ENCODE measurements at regions not wholly inside any gene's neighbourhood (a gene's known extent, or its start where the extent isn't known, plus 50 kb on each side); places are given as distances from the start of the nearest gene placed in this dataset.
A peak's percentile ranks its signal among the peaks of the same experiment; 100 is the strongest.

GRCh38 chr4:84385203-84385602 is 113.9 kb downstream of the NKX6-1 start:
- H3K36me3 ChIP-seq (ENCODE audit: insufficient read depth) = no peaks in the 10 kb centered on the region
- Mint-ChIP-seq H3K36me3 (ENCODE audit: low read depth) (no peaks in the 10 kb centered on the region), H3K27ac (no peak overlapping the region), H3K27me3 (ENCODE audit: insufficient read depth, low read depth, poor library complexity) (peaks cover 14% of the 10 kb centered on the region), H3K9me3 (no peaks in the 10 kb centered on the region), H3K4me3 (no peak overlapping the region), H3K4me1 (peaks cover 47% of the 10 kb centered on the region)
- no peaks in the 10 kb centered on the region for H3F3A ChIP-seq (replicated peaks; ENCODE audit: low read depth)
- H3K27ac ChIP-seq (ENCODE audit: low read depth) = no peak overlapping the region
- no peak overlapping the region for H3K4me3 ChIP-seq
- DNase-seq (ENCODE audit: low spot score) = peak; percentile 53
- no peaks in the 10 kb centered on the region for H3K79me2 ChIP-seq (replicated peaks; ENCODE audit: insufficient read depth)
- ATAC-seq = peak; percentile 88
- no peak overlapping the region for H2AFZ ChIP-seq
- H3K9me2 ChIP-seq (ENCODE audit: insufficient read depth) = no peaks in the 10 kb centered on the region
- H3K27me3 ChIP-seq (ENCODE audit: insufficient read depth) = peaks cover 29% of the 10 kb centered on the region
- H3K4me2 ChIP-seq = 0 out of 2 replicates have a peak overlapping the region, but pooled peaks have one; percentile 21
- no peak for TF ChIP-seq JUNB (IDR thresholded peaks at IDR 0.05; ENCODE audit: unreplicated experiment)
- TF ChIP-seq STAT1 (IDR thresholded peaks at IDR 0.05; ENCODE audit: unreplicated experiment) = no peak
- TF ChIP-seq ZNF114 (CRISPR knock-in tag; IDR thresholded peaks at IDR 0.05) = no peak
- TF ChIP-seq, protein P1, sequence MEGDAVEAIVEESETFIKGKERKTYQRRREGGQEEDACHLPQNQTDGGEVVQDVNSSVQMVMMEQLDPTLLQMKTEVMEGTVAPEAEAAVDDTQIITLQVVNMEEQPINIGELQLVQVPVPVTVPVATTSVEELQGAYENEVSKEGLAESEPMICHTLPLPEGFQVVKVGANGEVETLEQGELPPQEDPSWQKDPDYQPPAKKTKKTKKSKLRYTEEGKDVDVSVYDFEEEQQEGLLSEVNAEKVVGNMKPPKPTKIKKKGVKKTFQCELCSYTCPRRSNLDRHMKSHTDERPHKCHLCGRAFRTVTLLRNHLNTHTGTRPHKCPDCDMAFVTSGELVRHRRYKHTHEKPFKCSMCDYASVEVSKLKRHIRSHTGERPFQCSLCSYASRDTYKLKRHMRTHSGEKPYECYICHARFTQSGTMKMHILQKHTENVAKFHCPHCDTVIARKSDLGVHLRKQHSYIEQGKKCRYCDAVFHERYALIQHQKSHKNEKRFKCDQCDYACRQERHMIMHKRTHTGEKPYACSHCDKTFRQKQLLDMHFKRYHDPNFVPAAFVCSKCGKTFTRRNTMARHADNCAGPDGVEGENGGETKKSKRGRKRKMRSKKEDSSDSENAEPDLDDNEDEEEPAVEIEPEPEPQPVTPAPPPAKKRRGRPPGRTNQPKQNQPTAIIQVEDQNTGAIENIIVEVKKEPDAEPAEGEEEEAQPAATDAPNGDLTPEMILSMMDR (conservative IDR thresholded peaks at IDR 0.05; ENCODE audit: low read depth in 2 of 2) = no peak
- TF ChIP-seq EZH2 (IDR thresholded peaks at IDR 0.05; ENCODE audit: low read depth, unreplicated experiment) = no peak
- TF ChIP-seq ZNF331 (CRISPR knock-in tag; IDR thresholded peaks at IDR 0.05; ENCODE audit: low read depth) = no peak
- TF ChIP-seq NANOG (IDR thresholded peaks at IDR 0.05; ENCODE audit: borderline replicate concordance) = no peak
- TF ChIP-seq, protein P2, sequence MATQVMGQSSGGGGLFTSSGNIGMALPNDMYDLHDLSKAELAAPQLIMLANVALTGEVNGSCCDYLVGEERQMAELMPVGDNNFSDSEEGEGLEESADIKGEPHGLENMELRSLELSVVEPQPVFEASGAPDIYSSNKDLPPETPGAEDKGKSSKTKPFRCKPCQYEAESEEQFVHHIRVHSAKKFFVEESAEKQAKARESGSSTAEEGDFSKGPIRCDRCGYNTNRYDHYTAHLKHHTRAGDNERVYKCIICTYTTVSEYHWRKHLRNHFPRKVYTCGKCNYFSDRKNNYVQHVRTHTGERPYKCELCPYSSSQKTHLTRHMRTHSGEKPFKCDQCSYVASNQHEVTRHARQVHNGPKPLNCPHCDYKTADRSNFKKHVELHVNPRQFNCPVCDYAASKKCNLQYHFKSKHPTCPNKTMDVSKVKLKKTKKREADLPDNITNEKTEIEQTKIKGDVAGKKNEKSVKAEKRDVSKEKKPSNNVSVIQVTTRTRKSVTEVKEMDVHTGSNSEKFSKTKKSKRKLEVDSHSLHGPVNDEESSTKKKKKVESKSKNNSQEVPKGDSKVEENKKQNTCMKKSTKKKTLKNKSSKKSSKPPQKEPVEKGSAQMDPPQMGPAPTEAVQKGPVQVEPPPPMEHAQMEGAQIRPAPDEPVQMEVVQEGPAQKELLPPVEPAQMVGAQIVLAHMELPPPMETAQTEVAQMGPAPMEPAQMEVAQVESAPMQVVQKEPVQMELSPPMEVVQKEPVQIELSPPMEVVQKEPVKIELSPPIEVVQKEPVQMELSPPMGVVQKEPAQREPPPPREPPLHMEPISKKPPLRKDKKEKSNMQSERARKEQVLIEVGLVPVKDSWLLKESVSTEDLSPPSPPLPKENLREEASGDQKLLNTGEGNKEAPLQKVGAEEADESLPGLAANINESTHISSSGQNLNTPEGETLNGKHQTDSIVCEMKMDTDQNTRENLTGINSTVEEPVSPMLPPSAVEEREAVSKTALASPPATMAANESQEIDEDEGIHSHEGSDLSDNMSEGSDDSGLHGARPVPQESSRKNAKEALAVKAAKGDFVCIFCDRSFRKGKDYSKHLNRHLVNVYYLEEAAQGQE (IDR thresholded peaks at IDR 0.05; ENCODE audit: unreplicated experiment) = no peak
- no peak for TF ChIP-seq EZH2phosphoT487 (IDR thresholded peaks at IDR 0.05; ENCODE audit: unreplicated experiment)
- TF ChIP-seq, protein P3, sequence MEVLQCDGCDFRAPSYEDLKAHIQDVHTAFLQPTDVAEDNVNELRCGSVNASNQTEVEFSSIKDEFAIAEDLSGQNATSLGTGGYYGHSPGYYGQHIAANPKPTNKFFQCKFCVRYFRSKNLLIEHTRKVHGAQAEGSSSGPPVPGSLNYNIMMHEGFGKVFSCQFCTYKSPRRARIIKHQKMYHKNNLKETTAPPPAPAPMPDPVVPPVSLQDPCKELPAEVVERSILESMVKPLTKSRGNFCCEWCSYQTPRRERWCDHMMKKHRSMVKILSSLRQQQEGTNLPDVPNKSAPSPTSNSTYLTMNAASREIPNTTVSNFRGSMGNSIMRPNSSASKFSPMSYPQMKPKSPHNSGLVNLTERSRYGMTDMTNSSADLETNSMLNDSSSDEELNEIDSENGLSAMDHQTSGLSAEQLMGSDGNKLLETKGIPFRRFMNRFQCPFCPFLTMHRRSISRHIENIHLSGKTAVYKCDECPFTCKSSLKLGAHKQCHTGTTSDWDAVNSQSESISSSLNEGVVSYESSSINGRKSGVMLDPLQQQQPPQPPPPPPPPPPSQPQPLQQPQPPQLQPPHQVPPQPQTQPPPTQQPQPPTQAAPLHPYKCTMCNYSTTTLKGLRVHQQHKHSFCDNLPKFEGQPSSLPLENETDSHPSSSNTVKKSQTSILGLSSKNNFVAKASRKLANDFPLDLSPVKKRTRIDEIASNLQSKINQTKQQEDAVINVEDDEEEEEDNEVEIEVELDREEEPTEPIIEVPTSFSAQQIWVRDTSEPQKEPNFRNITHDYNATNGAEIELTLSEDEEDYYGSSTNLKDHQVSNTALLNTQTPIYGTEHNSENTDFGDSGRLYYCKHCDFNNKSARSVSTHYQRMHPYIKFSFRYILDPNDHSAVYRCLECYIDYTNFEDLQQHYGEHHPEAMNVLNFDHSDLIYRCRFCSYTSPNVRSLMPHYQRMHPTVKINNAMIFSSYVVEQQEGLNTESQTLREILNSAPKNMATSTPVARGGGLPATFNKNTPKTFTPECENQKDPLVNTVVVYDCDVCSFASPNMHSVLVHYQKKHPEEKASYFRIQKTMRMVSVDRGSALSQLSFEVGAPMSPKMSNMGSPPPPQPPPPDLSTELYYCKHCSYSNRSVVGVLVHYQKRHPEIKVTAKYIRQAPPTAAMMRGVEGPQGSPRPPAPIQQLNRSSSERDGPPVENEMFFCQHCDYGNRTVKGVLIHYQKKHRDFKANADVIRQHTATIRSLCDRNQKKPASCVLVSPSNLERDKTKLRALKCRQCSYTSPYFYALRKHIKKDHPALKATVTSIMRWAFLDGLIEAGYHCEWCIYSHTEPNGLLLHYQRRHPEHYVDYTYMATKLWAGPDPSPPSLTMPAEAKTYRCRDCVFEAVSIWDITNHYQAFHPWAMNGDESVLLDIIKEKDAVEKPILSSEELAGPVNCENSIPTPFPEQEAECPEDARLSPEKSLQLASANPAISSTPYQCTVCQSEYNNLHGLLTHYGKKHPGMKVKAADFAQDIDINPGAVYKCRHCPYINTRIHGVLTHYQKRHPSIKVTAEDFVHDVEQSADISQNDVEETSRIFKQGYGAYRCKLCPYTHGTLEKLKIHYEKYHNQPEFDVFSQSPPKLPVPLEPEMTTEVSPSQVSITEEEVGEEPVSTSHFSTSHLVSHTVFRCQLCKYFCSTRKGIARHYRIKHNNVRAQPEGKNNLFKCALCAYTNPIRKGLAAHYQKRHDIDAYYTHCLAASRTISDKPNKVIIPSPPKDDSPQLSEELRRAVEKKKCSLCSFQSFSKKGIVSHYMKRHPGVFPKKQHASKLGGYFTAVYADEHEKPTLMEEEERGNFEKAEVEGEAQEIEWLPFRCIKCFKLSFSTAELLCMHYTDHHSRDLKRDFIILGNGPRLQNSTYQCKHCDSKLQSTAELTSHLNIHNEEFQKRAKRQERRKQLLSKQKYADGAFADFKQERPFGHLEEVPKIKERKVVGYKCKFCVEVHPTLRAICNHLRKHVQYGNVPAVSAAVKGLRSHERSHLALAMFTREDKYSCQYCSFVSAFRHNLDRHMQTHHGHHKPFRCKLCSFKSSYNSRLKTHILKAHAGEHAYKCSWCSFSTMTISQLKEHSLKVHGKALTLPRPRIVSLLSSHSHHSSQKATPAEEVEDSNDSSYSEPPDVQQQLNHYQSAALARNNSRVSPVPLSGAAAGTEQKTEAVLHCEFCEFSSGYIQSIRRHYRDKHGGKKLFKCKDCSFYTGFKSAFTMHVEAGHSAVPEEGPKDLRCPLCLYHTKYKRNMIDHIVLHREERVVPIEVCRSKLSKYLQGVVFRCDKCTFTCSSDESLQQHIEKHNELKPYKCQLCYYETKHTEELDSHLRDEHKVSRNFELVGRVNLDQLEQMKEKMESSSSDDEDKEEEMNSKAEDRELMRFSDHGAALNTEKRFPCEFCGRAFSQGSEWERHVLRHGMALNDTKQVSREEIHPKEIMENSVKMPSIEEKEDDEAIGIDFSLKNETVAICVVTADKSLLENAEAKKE (CRISPR knock-in tag; IDR thresholded peaks at IDR 0.05) = no peak
- TF ChIP-seq, protein P4, sequence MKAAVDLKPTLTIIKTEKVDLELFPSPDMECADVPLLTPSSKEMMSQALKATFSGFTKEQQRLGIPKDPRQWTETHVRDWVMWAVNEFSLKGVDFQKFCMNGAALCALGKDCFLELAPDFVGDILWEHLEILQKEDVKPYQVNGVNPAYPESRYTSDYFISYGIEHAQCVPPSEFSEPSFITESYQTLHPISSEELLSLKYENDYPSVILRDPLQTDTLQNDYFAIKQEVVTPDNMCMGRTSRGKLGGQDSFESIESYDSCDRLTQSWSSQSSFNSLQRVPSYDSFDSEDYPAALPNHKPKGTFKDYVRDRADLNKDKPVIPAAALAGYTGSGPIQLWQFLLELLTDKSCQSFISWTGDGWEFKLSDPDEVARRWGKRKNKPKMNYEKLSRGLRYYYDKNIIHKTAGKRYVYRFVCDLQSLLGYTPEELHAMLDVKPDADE (IDR thresholded peaks at IDR 0.05) = no peak
- TF ChIP-seq POLR2AphosphoS5 (IDR thresholded peaks at IDR 0.05; ENCODE audit: low read depth) = no peak
- no peak for TF ChIP-seq CREB1 (CRISPR knock-in tag; IDR thresholded peaks at IDR 0.05; ENCODE audit: low read depth)
- H3K4me1 ChIP-seq (ENCODE audit: insufficient read depth) = peaks cover 44% of the 10 kb centered on the region
- no peaks in the 10 kb centered on the region for H4K20me1 ChIP-seq (replicated peaks; ENCODE audit: insufficient read depth)

Measured in GM23338 (cell line).